GM18498 (cell line): ENCODE measurements at regions not wholly inside any gene's neighbourhood (a gene's known extent, or its start where the extent isn't known, plus 50 kb on each side); places are given as distances from the start of the nearest gene placed in this dataset.
"Not testable (repeated sequence)": the region's sequence is repeated elsewhere in the genome, so short reads cannot be mapped to it uniquely, and the experiment has no call there.

ENCODE experiments used
- ATAC-seq: cut with Tn5 transposase; IDR thresholded peaks from one replicate; pipeline ENCODE4 v1.9.1; 2021; ENCODE audit warnings: mild to moderate bottlenecking, moderate library complexity; ENCODE audit not compliant: unreplicated experiment

DNA sequence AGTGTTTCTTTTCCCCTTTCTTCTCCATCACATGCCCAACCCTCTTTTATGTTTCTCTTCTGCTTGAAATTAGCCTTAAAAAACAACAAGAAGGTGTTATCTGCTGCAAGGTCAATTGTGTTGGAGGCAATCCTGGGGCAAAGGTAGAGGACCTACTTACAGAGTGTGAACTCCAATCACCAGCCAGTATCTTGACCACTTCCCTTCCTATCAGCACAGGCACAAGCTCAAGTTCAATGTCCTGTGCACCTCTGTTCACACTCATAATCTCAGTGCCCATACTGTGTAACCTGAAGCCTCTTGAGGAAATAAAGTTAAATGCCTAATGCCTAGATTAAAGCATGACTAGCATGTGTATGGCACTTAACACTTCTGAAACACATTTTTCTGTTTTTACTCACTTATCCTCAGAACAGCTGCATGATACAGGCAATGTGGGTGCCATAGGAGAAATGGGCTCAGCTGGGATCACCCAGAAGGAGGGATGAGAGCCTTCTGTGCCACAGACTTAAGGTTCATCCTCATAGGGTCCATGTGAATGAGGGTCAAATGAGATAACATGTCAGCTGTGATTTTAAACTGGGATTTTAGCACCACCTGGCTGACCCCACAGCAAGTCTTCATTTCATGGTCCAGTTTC is 701.5 kb downstream of the BCL11A start:
- no peak for ATAC-seq

DNA sequence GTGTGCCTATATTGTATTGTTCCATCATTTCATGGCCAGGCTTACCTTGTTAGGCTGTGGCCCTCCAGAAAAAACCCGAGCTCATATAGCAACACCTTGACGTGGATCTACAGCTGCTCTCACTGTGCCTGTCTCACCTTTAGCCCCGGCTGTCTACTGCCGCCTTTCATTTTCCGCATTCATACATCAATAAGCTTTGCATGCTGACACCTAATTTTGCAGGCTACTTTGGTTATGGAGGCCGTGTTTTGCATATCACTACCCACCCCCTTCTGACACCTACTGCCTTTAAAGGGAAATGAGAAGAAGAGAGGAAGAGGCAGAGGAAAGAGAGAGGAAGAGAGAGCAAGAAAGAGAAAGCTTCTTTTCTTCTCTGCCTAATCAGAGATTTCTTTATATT is 702.9 kb downstream of the BCL11A start:
- no peak for ATAC-seq

- ATAC-seq = no peak
Measured at GRCh38 chr2:59833941-59834340, 719.5 kb downstream of the BCL11A start.

GRCh38 chr2:59830601-59831000 is 722.9 kb downstream of the BCL11A start:
- ATAC-seq = no peak

DNA sequence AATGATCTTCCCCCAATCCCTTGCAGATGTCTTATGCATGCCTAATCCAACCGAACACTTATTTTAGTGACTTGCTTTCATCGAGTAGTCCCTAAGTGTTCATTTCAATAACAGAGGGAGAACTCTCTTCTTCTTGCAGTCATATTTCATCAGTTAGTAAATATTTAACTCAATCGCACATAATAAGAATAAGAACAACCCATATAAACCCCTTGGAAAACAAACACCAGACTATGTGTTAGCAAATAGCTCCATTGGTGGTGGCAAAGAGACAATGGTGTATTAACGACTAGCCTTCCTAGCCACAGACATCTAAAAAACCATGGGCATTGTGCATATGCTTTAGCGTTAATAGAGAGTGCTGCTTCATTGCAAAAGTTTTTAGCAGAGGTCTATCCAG is 725.8 kb downstream of the BCL11A start:
- ATAC-seq = no peak

DNA sequence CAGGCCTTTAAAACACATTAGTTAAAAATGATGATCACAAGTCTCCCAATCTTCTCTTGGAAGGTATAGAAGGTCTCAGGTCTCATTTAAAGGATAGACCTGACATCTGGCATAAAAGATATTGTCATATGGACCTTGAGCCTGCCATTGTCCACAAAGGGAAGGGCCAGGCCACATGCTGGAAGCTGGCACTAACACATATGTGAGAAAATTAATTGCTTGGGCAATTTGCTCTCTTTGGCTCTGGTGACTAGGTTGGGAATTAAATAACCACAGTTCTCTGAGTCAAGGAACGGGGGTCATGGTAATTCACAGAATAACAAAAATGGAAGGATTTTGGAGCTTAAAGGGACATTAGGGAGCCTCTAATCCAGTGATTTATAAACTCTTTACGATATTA is 727.3 kb downstream of the BCL11A start:
- no peak for ATAC-seq

DNA sequence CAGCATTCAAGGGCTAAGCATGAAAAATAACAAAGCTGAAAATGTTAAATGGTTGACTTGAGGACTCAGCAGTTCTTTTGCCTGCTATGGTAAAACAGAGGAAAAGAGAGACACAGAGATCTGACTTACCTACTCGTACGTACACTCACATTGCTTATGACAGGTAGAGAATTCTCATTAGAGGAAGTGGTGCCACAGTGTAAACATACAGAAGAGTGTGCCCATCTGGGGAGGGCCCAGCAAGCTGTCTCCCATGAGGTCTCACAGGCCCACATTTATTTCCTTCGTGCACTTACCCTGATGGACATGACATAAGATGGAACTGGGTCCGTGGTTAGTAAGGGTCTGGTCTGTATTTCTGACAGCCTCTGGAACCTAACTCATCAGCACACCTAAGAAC is 729.1 kb downstream of the BCL11A start:
- ATAC-seq = no peak

GRCh38 chr2:59816075-59816474 is 737.4 kb downstream of the BCL11A start:
- ATAC-seq = no peak

- not testable (repeated sequence) for ATAC-seq
Measured at GRCh38 chr2:59810283-59810682, 743.2 kb downstream of the BCL11A start.

- no peak for ATAC-seq
Measured at GRCh38 chr2:59806486-59806885, 747.0 kb downstream of the BCL11A start.

GRCh38 chr2:59804732-59805131 is 748.7 kb downstream of the BCL11A start:
- no peak for ATAC-seq

DNA sequence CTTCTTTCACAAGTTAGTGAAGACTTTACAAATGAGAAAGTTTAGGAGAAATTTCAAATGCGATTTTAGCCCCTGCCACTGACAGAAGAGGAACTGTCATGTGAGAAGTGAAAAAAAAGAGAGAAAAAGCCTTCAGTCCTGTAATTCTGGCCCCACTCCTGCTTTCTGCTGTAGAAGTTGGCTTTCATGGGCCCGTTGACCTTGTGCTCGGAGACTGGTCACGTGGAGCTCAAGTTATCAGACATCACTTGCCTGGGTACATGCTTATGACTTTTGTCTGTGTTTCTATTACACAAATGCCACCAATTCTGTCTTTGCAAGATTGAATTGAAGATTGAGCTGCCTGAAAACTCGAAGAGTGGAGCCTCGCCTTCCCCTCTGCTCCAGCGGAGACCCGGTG is 749.9 kb downstream of the BCL11A start:
- ATAC-seq = no peak

DNA sequence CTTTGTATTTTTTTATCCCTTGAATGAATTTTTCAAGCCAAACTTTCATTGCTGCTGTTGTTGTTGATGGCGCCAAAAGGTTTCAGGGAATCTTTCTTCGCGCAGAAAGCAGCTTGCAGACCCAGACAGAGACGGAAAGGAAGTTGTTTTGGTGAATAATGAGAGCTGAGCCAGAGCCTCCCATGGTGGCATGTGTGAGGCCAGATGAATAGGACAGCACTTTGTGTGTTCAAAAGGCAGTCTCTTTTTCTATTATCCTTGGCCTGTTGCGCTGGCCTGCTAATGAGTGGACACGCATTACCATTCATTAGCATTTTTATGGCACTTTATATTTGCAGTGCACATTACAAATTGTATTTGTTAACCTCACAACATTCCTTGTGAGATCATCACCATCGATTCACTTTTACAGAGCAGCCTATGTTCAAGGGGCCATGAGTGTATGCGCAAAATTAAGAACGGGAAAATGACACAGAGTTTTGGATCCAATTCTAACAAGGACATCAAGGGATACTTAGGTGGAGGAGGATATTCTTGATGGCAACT is 754.7 kb downstream of the BCL11A start:
- no peak for ATAC-seq

DNA sequence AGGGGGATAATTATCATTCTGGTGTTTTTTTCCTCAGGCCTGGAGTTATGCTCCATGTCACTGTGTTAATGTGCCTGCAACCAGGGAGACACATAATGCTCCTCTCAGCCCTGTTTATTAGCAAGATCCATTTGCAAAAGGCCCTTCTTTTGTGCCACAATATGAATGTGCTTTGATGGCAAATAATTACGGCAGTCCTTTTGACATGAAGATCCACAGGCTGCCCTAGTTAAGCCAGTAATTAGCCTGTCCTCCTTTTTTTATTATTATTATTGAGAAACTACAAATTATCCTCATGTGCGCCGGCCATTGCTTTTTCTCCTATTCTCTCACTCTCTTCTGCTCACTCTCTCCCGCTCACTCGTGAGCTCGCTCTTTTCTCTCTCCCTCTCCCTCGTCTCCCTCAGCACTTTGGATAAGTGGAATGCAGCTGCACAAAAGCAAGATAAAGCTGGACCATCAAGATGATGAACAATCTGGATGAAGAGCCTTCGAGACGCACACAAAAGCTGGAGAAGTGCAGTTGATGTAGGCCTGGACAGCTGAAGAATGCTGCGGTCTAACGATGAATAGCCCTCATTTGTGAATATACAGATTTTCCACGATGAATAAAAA is 762.3 kb downstream of the BCL11A start:
- no peak for ATAC-seq

GRCh38 chr2:59790186-59791003 is 763.1 kb downstream of the BCL11A start:
- ATAC-seq = no peak

DNA sequence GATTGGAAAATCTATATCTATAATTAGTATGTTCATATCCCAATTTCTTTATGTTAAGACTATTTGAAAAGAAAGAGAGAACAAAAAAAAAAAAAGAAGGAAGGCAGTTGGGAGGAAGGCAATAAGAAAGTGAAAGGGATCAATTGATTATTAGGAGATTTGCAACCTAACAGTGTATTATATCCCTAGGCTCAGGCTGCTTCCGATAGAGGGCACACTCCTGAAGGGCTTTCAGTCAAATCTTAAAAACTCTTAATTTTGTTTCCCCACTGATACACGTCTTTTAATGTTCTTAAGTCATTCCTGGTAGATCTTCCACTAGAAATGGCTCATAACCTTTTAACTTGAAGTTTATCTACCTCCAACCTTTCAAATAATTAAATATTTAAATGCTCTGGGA is 763.9 kb downstream of the BCL11A start:
- ATAC-seq = no peak

GRCh38 chr2:59787095-59787494 is 766.4 kb downstream of the BCL11A start:
- ATAC-seq = no peak

GRCh38 chr2:59786684-59787083 is 766.8 kb downstream of the BCL11A start:
- no peak for ATAC-seq

DNA sequence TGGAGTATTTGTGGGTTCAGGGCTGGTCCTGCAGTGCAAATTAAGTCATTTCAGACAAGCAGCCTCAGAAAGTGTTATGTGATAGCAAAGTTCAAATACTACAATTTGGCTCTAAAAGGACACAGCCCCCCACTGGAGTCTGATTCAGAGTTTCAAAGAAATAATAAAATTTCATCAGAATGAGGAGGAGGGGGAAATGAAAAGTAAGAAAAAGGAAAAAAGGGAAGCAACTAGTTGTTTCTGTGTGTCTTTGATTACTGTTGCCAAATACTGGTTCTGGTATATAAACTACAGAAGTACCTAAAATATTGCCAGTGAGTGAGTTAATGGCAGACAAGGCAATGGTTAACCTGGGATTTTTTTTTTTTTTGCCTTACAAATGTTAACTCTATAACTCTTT is 773.9 kb downstream of the BCL11A start:
- ATAC-seq = no peak

GRCh38 chr2:59777120-59777519 is 776.3 kb downstream of the BCL11A start:
- no peak for ATAC-seq

DNA sequence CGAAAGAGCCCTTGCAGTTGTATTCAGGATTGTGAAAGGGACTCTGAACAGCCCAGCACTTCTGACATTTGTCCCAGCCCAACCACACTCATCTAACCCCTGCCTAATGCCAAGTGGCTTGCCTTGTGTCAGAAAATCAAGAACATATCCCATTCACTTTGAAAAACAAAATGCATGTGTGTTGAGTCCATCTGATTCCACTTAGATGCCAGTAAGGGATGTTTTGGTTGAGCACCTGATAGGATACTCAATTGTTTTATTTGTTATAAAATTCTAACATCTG is 776.8 kb downstream of the BCL11A start:
- no peak for ATAC-seq

- ATAC-seq = no peak
Measured at GRCh38 chr2:59774821-59775433, 778.5 kb downstream of the BCL11A start.
